H1 (cell line): ENCODE measurements at regions not wholly inside any gene's neighbourhood (a gene's known extent, or its start where the extent isn't known, plus 50 kb on each side); places are given as distances from the start of the nearest gene placed in this dataset.

Source experiments
- BCL11A ChIP-seq, 2 experiments: IDR thresholded peaks; one replicate each; pipeline ENCODE4 v1.6.1; 2011; ENCODE audit warnings: low read depth in 2 of 2, low read length in 2 of 2, mild to moderate bottlenecking in 2 of 2
- CHD7 ChIP-seq: fragments of 300-600 bp; sonication (generic); IDR thresholded peaks from 2 replicates; pipeline ENCODE4 v1.7.1; 2012; ENCODE audit warnings: low read length, moderate library complexity, mild to moderate bottlenecking, inconsistent platforms; ENCODE audit not compliant: insufficient replicate concordance
- JUND ChIP-seq: IDR thresholded peaks from 2 replicates; pipeline ENCODE4 v1.6.1; 2011; ENCODE audit warnings: mild to moderate bottlenecking, improper control_type of control experiment, low read length
- USF2 ChIP-seq: IDR thresholded peaks from 2 replicates; pipeline ENCODE4 v1.6.1; 2011; ENCODE audit warnings: low read length, improper control_type of control experiment

GRCh38 chr9:94010980-94011533 is 55.9 kb upstream of the BARX1 start (continued):
- no peak for TF ChIP-seq CHD7
- no peak for TF ChIP-seq BCL11A (IDR thresholded peaks at IDR 0.05; ENCODE audit: low read depth in 2 of 2, low read length in 2 of 2)
- TF ChIP-seq JUND: no peak
- no peak for TF ChIP-seq USF2
